Caco-2 (cell line): ENCODE measurements at regions not wholly inside any gene's neighbourhood (a gene's known extent, or its start where the extent isn't known, plus 50 kb on each side); places are given as distances from the start of the nearest gene placed in this dataset.

Experiments used
- BruUV-seq: library from RNA; stranded (reverse); fragments of 400-500 nt; replicated peaks from 2 replicates; lab custom pipeline; 2021; lab: Mats Ljungman, UMichigan
- CTCF ChIA-PET: fragments of 300-600 bp; sonication (Branson Sonifier 250); formaldehyde crosslinking; loops from one replicate; lab custom pipeline; 2022; ENCODE audit warnings: antibody characterized with exemption; lab: Charles Lee
- POLR2A ChIA-PET: fragments of 300-600 bp; sonication (Branson Sonifier 250); formaldehyde crosslinking; loops from one replicate; lab custom pipeline; 2022; ENCODE audit warnings: antibody characterized with exemption; lab: Charles Lee
- DNase-seq, 2 experiments: peaks; one replicate each; pipeline versions ENCODE4 v3.0.0 to v3.0.0-alpha.2; 2020 to 2022
- H3K27me3 ChIP-seq: replicated peaks from 2 replicates; pipeline ENCODE4 v1.6.0; 2011; ENCODE audit warnings: low read length; ENCODE audit not compliant: control insufficient read depth, insufficient read depth
- H3K36me3 ChIP-seq: 2 replicates; pipeline ENCODE4 v1.5.1; 2011; ENCODE audit warnings: low read length; ENCODE audit not compliant: control insufficient read depth, insufficient read depth
- H3K4me1 ChIP-seq: fragments of 250-450 bp; sonication (Bioruptor Pico); 2 replicates; pipeline ENCODE4 v1.5.1; 2020; ENCODE audit warnings: mild to moderate bottlenecking
- H3K4me3 ChIP-seq: 2 replicates; pipeline ENCODE4 v1.5.1; 2011; ENCODE audit warnings: low read depth, mild to moderate bottlenecking, control low read depth, low read length
- H3K9me3 ChIP-seq: fragments of 250-450 bp; sonication (Bioruptor Pico); 2 replicates; pipeline ENCODE4 v1.5.1; 2020; ENCODE audit warnings: mild to moderate bottlenecking, moderate library complexity
- H3K27ac Mint-ChIP-seq: one replicate; pipeline ENCODE4 v1.8.0; 2022; ENCODE audit warnings: mixed read lengths; ENCODE audit not compliant: unreplicated experiment
- H3K27me3 Mint-ChIP-seq: one replicate; pipeline ENCODE4 v1.8.0; 2022; ENCODE audit warnings: mixed read lengths; ENCODE audit not compliant: insufficient read depth, unreplicated experiment
- H3K36me3 Mint-ChIP-seq: one replicate; pipeline ENCODE4 v1.8.0; 2022; ENCODE audit warnings: mild to moderate bottlenecking, mixed read lengths; ENCODE audit not compliant: insufficient read depth, unreplicated experiment
- H3K4me1 Mint-ChIP-seq: one replicate; pipeline ENCODE4 v1.8.0; 2022; ENCODE audit warnings: low read depth, mixed read lengths; ENCODE audit not compliant: unreplicated experiment
- H3K4me3 Mint-ChIP-seq: one replicate; pipeline ENCODE4 v1.8.0; 2022; ENCODE audit warnings: mild to moderate bottlenecking, moderate library complexity, mixed read lengths; ENCODE audit not compliant: unreplicated experiment
- H3K9me3 Mint-ChIP-seq: one replicate; pipeline ENCODE4 v1.8.0; 2022; ENCODE audit warnings: mixed read lengths; ENCODE audit not compliant: unreplicated experiment
- intact Hi-C: fragments of 100-400 bp; cut with micrococcal nuclease; formaldehyde crosslinking; loops from one replicate; pipeline ENCODE4 v1.10.0; 2022; ENCODE audit not compliant: unreplicated experiment
- TF ChIP-seq, protein P1 (sequence below), 2 experiments: fragments of 200-600 bp in 1 of 2; IDR thresholded peaks; 1 replicate in 1 of 2; 2 replicates in 1 of 2; pipeline versions ENCODE4 v1.5.1 to v1.8.0; 2011 to 2022; ENCODE audit warnings: antibody characterized with exemption in 1 of 2, control low read depth in 1 of 2, inconsistent platforms in 1 of 2, low read depth in 1 of 2, low read length in 1 of 2, mild to moderate bottlenecking in 1 of 2, moderate library complexity in 1 of 2; ENCODE audit not compliant: insufficient read depth in 1 of 2, severe bottlenecking in 1 of 2, unreplicated experiment in 1 of 2

DNA sequence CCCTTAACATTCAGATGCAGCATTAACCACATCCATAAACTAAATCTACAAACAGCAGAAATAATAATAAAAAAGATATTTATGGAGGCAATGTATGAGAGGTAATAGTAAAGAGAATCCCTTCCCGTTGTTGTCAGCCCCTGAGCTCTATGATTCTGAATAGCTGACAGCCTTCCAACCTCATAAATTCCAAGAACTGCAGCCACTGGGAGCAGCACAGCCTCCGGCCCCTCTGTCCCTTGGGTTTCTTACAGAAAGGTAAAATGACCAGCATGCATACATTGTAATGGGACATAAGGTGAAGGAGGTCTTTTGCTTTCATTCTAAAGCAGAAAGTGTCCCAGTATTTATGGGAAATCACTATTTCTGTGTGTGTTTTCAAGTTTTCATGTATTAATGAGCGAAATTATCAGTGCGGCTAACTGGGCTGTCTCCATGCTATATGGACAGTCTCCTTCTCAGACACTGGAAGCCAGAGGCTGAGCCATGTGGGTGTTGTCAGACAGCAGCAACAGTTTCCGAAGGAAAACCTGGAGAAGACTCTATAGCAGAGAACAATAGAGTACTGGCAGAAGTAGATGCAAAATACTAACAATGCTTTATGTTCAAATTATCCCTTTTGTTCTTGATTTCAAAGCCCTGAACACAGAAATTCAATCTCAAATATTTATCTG is 151.6 kb downstream of the LRRC30 start:
- CTCF ChIA-PET = no interaction called here
- H3K27ac Mint-ChIP-seq = no peak overlapping the region
- POLR2A ChIA-PET = no interaction called here
- H3K4me1 Mint-ChIP-seq = peaks cover 12% of the 10 kb centered on the region
- H3K36me3 Mint-ChIP-seq = no peaks in the 10 kb centered on the region
- intact Hi-C loops = no loop called here
- DNase-seq = no peak
- peaks cover 11% of the 10 kb centered on the region for H3K27me3 Mint-ChIP-seq
- no peaks in the 10 kb centered on the region for H3K36me3 ChIP-seq
- BruUV-seq = no TSS peak
- H3K4me1 ChIP-seq = no peaks in the 10 kb centered on the region
- no peak overlapping the region for H3K4me3 ChIP-seq
- H3K9me3 ChIP-seq = 0 out of 2 replicates have a peak, but pooled peaks cover 3% of the 10 kb centered on the region
- TF ChIP-seq, protein P1, sequence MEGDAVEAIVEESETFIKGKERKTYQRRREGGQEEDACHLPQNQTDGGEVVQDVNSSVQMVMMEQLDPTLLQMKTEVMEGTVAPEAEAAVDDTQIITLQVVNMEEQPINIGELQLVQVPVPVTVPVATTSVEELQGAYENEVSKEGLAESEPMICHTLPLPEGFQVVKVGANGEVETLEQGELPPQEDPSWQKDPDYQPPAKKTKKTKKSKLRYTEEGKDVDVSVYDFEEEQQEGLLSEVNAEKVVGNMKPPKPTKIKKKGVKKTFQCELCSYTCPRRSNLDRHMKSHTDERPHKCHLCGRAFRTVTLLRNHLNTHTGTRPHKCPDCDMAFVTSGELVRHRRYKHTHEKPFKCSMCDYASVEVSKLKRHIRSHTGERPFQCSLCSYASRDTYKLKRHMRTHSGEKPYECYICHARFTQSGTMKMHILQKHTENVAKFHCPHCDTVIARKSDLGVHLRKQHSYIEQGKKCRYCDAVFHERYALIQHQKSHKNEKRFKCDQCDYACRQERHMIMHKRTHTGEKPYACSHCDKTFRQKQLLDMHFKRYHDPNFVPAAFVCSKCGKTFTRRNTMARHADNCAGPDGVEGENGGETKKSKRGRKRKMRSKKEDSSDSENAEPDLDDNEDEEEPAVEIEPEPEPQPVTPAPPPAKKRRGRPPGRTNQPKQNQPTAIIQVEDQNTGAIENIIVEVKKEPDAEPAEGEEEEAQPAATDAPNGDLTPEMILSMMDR (IDR thresholded peaks at IDR 0.05; ENCODE audit: insufficient read depth in 1 of 2, low read depth in 1 of 2, low read length in 1 of 2, severe bottlenecking in 1 of 2, unreplicated experiment in 1 of 2) = no peak
- H3K27me3 ChIP-seq = no peaks in the 10 kb centered on the region
- no peak overlapping the region for H3K4me3 Mint-ChIP-seq
- no peaks in the 10 kb centered on the region for H3K9me3 Mint-ChIP-seq

- H3K4me1 Mint-ChIP-seq = peaks cover 12% of the 10 kb centered on the region
- Histone ChIP-seq H3K27me3 (no peaks in the 10 kb centered on the region), H3K9me3 (0 out of 2 replicates have a peak, but pooled peaks cover 5% of the 10 kb centered on the region), H3K4me1 (no peaks in the 10 kb centered on the region), H3K4me3 (no peak overlapping the region), H3K36me3 (no peaks in the 10 kb centered on the region)
- ChIA-PET POLR2A (no interaction called here), CTCF (no interaction called here)
- no peaks in the 10 kb centered on the region for H3K36me3 Mint-ChIP-seq
- H3K9me3 Mint-ChIP-seq = no peaks in the 10 kb centered on the region
- no peak overlapping the region for H3K27ac Mint-ChIP-seq
- peaks cover 11% of the 10 kb centered on the region for H3K27me3 Mint-ChIP-seq
- H3K4me3 Mint-ChIP-seq = no peak overlapping the region
- no peak for DNase-seq
- intact Hi-C loops = no loop called here
- BruUV-seq = no TSS peak
- TF ChIP-seq, protein P1 (IDR thresholded peaks at IDR 0.05; ENCODE audit: insufficient read depth in 1 of 2, low read depth in 1 of 2, low read length in 1 of 2, severe bottlenecking in 1 of 2, unreplicated experiment in 1 of 2) = no peak
These were observed 152.4 kb downstream of the LRRC30 start for GRCh38 chr18:7383002-7383980.

DNA sequence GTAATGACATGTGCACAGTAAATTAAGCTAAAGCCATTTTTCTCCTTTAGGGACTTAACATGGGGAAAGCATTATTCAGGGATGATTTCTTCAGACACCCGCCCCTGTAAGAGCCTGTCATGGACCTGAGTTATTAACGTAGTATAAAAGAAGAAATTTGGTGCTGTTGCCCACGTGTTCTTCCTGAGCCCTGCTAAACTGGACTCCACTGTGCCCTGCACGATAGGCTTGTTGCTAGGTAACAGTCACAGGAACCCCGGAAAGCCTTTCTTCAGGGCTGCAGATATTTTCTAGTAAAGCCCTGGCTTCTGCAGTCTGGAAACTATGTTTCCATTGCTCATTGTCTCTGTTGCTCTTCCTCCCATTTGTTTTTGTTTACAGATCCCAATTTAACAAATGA is 157.9 kb downstream of the LRRC30 start:
- no TSS peak for BruUV-seq
- 0 out of 2 replicates have a peak, but pooled peaks cover 5% of the 10 kb centered on the region for H3K4me1 ChIP-seq
- TF ChIP-seq, protein P1 (IDR thresholded peaks at IDR 0.05; ENCODE audit: insufficient read depth in 1 of 2, low read depth in 1 of 2, low read length in 1 of 2, severe bottlenecking in 1 of 2, unreplicated experiment in 1 of 2) = no peak
- ChIA-PET CTCF (no interaction called here), POLR2A (no interaction called here)
- intact Hi-C loops = no loop called here
- no peak overlapping the region for H3K4me3 ChIP-seq
- DNase-seq = no peak
- Mint-ChIP-seq H3K27ac (no peak overlapping the region), H3K27me3 (peaks cover 11% of the 10 kb centered on the region), H3K9me3 (peaks cover 17% of the 10 kb centered on the region), H3K36me3 (no peaks in the 10 kb centered on the region), H3K4me1 (peaks cover 6% of the 10 kb centered on the region), H3K4me3 (no peak overlapping the region)
- H3K9me3 ChIP-seq = 0 out of 2 replicates have a peak, but pooled peaks cover 5% of the 10 kb centered on the region
- H3K27me3 ChIP-seq = no peaks in the 10 kb centered on the region
- H3K36me3 ChIP-seq = no peaks in the 10 kb centered on the region
